Hematopoietic multipotent progenitor cell treated with erythropoietin and hydrocortisone succinate and interleukin-3 and kit ligand, for 17 days (in vitro differentiated cells): ENCODE measurements at regions not wholly inside any gene's neighbourhood (a gene's known extent, or its start where the extent isn't known, plus 50 kb on each side); places are given as distances from the start of the nearest gene placed in this dataset.
"Not testable (repeated sequence)": the region's sequence is repeated elsewhere in the genome, so short reads cannot be mapped to it uniquely, and the experiment has no call there.

ENCODE experiments used
- DNase-seq: peaks from one replicate; pipeline ENCODE4 v3.0.0-alpha.2; 2015; ENCODE audit warnings: low spot score

- DNase-seq: no peak
Observed at GRCh38 chr4:143819029-143819428, 86.3 kb downstream of the GYPE start.

DNA sequence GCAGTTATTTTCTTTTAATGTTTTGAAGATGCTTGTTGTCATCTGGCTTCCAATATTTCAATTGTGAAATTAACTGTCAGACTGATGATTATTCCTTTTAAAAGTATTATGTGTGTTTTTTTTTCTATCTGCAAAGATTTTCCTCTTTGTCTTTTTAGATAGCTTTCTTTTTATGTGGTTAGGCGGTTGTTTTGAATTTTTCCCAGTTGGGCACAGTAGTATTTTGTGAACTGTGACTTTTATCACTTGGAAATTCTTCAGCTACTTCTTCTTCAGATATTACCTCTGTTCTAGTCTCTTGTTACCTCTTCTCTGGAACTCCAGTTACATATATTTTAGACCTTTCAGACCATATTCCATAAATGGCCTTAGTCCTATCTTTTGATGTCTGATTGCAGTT lies 87.5 kb downstream of the GYPE start:
- not testable (repeated sequence) for DNase-seq

GRCh38 chr4:143815375-143815774 lies 90.0 kb downstream of the GYPE start:
- DNase-seq: not testable (repeated sequence)

- DNase-seq: not testable (repeated sequence)
Observed at GRCh38 chr4:143813431-143814154, 91.8 kb downstream of the GYPE start.

DNA sequence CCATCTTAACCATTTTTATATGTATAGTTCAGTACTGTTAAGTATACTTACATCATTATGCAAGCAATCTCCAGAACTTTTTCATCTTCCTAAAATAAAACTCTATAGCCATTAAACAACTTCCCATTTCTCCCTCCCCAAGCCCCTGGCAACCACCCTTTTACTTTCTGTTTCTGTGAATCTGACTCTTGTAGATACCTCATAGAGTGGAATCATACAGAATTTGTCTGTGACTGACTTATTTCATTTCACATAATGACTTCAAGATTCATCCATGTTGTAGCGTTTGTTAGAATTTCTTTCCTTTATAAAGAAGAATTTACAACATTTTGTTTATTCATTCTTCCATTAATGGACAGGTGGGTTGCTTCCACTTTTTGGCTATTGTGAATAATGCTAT lies 91.2 kb upstream of the FREM3 start:
- DNase-seq: not testable (repeated sequence)

- DNase-seq: not testable (repeated sequence)
Observed at GRCh38 chr4:143790425-143790824, 90.0 kb upstream of the FREM3 start.

GRCh38 chr4:143789618-143790017 lies 89.1 kb upstream of the FREM3 start:
- DNase-seq: not testable (repeated sequence)

GRCh38 chr4:143784567-143784966 lies 84.1 kb upstream of the FREM3 start:
- no peak for DNase-seq

- no peak for DNase-seq
Observed at GRCh38 chr4:143782521-143782920, 82.0 kb upstream of the FREM3 start.

DNA sequence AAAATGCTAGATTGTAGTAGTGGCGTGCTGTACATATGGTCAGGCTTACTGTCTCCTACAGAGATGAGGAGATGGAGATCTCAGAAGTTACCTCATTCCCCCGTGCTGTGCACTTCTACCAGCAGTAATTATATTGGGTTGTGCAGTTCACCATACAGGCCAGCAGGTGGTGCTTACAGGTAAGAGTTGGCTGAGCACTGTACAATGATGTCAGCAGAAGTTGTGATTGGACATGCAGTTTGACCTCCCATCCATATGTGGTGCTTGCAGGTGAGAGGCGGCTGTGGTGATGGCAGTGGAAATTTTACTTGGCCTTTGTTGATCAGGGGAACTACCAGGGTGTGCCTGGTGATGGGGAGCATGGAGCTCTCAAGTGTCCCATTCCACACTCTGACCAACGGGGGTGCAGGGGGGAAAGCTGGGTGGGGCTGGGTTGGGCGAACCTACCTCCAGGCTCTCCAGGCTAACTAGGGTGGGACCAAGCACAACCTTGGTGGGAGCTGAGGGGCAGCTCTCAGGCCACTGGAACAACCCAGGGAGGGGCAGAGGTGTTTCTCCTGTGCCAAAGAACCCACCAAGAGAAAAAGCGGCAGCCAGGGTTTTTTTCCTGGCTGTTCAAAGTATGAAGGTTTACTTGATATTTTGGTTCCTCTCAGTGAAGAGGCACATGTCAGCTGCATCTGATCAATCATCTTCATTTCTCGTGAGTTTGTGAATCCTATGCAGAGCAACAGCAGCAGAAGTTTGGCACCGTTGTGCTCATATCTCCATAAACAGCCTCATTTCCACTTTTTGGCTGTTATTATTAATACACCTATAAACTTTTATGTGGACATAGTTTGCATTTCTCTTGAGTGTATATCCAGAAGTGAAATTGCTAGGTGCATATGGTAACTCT lies 73.8 kb upstream of the FREM3 start:
- peak; percentile 89 for DNase-seq

GRCh38 chr4:143771269-143771668 lies 70.8 kb upstream of the FREM3 start:
- DNase-seq: no peak

DNA sequence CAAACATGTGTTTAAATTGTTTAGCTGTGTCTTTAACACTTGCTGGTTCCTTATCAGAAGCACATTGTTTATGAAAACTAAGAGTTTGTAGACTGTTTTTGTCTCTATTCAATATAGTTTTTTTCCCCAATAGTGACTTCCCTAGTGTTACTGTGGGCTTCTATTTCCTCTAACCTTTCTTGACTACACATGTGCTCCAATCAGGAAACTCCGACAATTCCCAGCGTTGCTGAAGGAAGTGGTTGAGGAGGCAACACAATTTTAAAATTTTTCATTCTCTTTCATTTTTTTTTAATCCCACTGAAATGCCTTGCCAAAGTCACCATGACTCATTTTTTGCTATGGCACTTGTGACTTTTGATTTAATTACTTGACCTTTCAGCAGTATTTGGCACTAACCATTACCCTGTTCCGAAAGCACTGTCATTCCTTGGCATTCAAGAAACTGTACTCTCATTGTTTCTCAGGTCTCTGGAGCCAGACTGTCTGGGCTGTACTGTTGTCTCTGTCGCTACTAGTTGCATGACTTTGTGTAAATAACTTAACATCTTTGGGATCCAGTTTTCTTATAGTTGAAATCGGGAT lies 67.6 kb upstream of the FREM3 start:
- no peak for DNase-seq

- no peak for DNase-seq
Observed at GRCh38 chr4:143763587-143763986, 63.1 kb upstream of the FREM3 start.

DNA sequence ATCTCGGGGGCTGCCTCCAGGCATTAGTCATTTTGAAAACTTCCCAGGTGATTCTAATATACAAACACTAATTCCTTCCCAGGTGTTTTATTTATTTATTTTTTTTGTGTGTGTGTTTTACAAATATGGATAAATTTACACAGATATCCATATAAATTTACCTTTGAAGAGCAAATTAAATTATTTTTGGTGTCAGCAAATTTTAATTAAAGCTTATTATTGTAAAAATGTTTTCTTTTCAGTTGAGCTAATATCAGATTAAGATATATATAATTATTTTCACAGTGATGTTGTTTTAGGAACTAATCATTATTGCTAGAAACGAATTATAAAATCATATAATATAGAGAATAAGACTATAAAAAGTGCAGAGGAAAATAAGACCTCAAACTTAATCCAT lies 62.0 kb upstream of the FREM3 start:
- no peak for DNase-seq
